Right lobe of liver (tissue), 4 donors: ENCODE measurements at regions not wholly inside any gene's neighbourhood (a gene's known extent, or its start where the extent isn't known, plus 50 kb on each side); places are given as distances from the start of the nearest gene placed in this dataset.

Experiments used
- POLR2A ChIP-seq: fragments of 450-650 bp; IDR thresholded peaks from one replicate; pipeline ENCODE4 v1.6.1; 2017; ENCODE audit warnings: antibody characterized with exemption, mild to moderate bottlenecking
- TF ChIP-seq, protein P1 (sequence below), 4 donors: fragments of 200-600 bp in 3 of 4; fragments of 450-650 bp in 1 of 4; IDR thresholded peaks; one replicate each; pipeline versions ENCODE4 v1.5.1 to v1.8.0; 2016 to 2022; ENCODE audit warnings: antibody characterized with exemption in 4 of 4, mild to moderate bottlenecking in 2 of 4
- donor health status: DM: no; HTN: no; CAD: no.
- donor health status: DM: no; HTN: no; CAD: no.
- donor health status: DM: no; HTN: yes; CAD: no.

DNA sequence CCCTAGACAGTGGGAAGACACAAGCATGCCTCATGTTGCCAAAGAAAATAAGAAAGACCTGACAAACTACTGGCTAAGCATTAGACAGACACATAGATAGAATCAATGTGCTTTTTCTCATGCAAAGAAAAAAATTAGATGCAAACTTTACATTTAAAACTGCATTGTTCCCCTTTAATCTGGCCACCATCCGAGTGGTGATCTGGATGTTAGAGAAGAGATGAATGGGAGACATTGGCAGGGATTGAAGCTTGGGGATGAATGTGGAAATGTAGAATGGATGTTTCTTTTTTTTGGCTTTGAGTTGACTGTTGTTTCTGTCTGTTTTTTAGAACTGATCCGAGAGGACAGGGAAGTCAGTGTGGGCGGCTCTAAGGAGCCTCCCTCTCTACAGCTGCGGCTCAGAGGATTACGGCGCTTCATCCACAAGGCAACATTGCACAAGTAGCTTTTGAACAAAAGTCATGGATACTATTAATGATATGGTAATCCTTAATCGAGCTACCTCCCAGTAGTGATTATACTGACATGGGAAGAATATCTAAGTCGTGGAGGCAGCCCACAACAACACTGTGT lies 53.0 kb downstream of the HELT start:
- TF ChIP-seq, protein P1, sequence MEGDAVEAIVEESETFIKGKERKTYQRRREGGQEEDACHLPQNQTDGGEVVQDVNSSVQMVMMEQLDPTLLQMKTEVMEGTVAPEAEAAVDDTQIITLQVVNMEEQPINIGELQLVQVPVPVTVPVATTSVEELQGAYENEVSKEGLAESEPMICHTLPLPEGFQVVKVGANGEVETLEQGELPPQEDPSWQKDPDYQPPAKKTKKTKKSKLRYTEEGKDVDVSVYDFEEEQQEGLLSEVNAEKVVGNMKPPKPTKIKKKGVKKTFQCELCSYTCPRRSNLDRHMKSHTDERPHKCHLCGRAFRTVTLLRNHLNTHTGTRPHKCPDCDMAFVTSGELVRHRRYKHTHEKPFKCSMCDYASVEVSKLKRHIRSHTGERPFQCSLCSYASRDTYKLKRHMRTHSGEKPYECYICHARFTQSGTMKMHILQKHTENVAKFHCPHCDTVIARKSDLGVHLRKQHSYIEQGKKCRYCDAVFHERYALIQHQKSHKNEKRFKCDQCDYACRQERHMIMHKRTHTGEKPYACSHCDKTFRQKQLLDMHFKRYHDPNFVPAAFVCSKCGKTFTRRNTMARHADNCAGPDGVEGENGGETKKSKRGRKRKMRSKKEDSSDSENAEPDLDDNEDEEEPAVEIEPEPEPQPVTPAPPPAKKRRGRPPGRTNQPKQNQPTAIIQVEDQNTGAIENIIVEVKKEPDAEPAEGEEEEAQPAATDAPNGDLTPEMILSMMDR (IDR thresholded peaks at IDR 0.05) = no peak
- no peak for TF ChIP-seq POLR2A
